22Rv1 (cell line): ENCODE measurements at regions not wholly inside any gene's neighbourhood (a gene's known extent, or its start where the extent isn't known, plus 50 kb on each side); places are given as distances from the start of the nearest gene placed in this dataset.

Experiments used
- ZFX ChIP-seq: fragments of 450-650 bp; IDR thresholded peaks from 2 replicates; pipeline ENCODE4 v1.6.1; 2017; ENCODE audit warnings: antibody characterized with exemption, borderline replicate concordance
- TF ChIP-seq, protein P1 (sequence below): fragments of 450-650 bp; IDR thresholded peaks from 2 replicates; pipeline ENCODE4 v1.5.1; 2017; ENCODE audit warnings: mild to moderate bottlenecking

DNA sequence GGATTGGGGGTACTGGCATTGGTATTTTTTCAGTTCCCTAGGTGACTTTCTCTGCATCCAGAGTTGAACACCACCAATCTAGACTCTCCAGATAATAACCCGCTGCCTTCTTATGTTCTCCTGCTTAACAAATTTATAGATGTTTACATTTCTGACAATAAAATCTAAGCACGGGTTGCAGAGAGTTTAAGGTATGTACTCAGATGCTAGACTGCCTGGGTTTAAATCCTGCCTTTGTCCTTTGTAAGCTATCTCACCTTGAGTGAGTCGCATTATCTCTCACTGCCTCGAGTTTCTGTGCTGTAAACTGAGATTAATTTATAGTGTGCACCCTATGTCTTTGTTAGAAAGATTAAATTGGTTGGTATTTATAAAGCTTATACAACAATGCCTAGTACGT is 131.4 kb upstream of the ARGLU1 start:
- TF ChIP-seq, protein P1, sequence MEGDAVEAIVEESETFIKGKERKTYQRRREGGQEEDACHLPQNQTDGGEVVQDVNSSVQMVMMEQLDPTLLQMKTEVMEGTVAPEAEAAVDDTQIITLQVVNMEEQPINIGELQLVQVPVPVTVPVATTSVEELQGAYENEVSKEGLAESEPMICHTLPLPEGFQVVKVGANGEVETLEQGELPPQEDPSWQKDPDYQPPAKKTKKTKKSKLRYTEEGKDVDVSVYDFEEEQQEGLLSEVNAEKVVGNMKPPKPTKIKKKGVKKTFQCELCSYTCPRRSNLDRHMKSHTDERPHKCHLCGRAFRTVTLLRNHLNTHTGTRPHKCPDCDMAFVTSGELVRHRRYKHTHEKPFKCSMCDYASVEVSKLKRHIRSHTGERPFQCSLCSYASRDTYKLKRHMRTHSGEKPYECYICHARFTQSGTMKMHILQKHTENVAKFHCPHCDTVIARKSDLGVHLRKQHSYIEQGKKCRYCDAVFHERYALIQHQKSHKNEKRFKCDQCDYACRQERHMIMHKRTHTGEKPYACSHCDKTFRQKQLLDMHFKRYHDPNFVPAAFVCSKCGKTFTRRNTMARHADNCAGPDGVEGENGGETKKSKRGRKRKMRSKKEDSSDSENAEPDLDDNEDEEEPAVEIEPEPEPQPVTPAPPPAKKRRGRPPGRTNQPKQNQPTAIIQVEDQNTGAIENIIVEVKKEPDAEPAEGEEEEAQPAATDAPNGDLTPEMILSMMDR: no peak
- TF ChIP-seq ZFX: no peak
